GM19324 (cell line): ENCODE measurements at regions not wholly inside any gene's neighbourhood (a gene's known extent, or its start where the extent isn't known, plus 50 kb on each side); places are given as distances from the start of the nearest gene placed in this dataset.
"Not testable (repeated sequence)": the region's sequence is repeated elsewhere in the genome, so short reads cannot be mapped to it uniquely, and the experiment has no call there.

Source experiments
- ATAC-seq: cut with Tn5 transposase; IDR thresholded peaks from one replicate; pipeline ENCODE4 v1.9.1; 2021; ENCODE audit warnings: mild to moderate bottlenecking, moderate library complexity; ENCODE audit not compliant: unreplicated experiment, low FRiP score

DNA sequence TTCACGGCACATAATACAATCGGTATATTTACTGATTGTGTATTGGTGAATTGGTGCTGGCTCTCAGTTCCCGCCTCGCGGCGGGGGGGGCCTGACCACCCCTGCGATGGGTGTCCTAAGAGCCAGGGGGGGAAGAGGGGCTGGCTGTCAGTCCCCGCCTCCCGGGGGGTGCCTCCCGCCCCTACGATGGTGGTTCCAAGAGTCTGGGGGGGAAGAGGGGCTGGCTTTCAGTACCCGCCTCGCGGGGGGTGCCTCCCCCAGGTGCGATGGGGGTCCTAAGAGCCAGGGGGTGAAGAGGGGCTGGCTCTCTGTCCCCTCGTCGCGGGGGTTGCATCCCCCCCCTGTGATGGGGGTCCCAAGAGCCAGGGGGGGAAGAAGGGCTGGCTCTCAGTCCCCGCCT, 2321.8 kb upstream of the PCDH20 start:
- ATAC-seq, result no peak

DNA sequence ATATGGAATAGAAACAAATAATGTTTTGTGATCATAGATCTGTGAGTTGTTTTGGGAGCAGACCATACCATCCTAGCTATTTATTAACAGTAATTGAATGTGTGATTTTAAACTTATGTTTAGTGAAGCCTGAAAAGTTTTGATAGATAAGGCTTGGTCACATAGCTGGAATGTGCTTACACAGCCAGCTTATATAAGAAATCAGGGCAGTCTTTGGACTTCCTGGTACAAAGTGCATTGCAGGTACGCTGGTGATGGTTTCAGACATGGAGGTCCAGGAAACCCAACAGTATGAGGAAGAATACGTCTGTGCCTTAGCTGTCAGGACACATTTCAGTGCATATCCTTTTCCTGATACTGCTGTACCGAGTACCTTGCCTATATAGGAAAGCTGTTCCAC, 2316.2 kb upstream of the PCDH20 start:
- no peak for ATAC-seq

DNA sequence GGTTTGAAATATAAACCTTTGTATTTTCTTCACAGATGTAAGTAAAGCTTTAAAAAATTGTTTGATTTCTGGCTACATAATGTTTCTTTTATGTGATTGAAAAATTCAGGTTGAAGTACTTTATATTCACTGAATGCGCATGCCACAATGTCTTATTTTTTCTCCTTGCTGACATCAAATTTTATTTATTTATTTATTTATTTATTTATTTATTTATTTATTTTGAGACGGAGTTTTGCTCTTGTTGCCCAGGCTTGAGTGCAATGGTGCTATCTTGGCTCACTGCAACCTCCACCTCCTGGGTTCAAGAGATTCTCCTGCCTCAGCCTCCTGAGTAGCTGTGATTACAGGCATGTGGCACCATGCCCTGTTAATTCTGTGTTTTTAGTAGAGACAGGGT, 2296.5 kb upstream of the PCDH20 start:
- ATAC-seq, result not testable (repeated sequence)

- no peak for ATAC-seq
These were observed 2291.1 kb upstream of the PCDH20 start for GRCh38 chr13:63706751-63707150.

DNA sequence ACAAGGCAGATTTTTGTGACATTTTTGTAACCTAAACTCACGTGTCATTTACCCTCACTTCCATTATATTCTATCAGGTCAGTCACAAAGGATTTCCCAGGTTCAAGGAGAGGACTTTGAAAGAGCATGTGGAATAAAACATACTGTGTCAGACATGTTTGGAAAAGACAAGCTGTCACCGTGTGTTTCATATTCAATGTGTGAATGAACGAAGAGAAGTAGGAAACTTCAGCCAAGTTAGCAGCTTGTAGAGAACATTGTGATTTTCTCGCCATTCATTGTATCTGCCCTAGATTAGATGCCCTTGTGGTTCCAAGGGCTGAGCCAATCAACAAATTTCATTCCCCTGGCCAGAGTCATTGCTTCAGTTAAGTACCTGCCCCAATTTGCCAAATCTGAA, 2288.9 kb upstream of the PCDH20 start:
- ATAC-seq, result no peak

GRCh38 chr13:63700350-63700749, 2284.7 kb upstream of the PCDH20 start:
- ATAC-seq, result no peak

DNA sequence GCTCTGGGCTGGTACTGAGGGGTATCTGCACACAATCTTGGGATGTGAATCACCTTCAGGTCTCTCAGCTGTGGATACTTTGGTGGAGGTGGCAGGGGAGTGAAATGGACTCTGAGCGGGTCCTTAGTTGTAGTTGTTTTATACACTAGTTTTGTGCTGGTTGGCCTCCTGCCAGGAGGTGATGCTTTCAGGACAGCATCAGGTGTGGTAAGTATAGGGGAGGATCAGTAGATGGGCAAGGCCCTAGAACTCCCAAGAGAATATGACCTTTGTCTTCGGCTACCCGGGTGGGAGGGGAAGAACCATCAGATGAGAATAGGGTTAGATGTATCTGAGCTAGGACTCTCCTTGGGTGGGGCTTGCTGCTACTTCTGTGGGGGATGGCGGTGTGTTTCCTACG, 2284.3 kb upstream of the PCDH20 start:
- no peak for ATAC-seq

- ATAC-seq, result no peak
These were observed 2280.4 kb upstream of the PCDH20 start for GRCh38 chr13:63696055-63696454.

GRCh38 chr13:63693696-63694095, 2278.0 kb upstream of the PCDH20 start:
- no peak for ATAC-seq

GRCh38 chr13:63691474-63691873, 2275.8 kb upstream of the PCDH20 start:
- no peak for ATAC-seq

DNA sequence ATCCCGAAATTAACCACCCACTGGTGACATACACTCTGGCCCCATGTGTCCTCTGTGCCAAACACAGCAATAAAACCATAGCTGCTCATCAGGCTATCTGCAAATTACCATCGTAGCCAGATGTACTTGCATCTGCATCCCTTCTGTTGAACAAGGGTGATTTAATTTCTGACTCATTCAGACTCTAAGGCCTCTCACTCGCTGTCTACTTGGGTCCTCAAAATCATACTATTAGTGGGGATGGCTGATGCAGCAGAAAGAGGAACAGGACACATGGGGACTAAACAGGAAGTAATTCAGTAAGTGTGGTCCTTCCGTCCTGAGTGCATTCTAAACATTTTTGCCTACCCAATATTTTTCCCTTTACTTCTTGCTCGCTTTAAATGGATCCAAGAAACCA, 2275.0 kb upstream of the PCDH20 start:
- ATAC-seq, result no peak

DNA sequence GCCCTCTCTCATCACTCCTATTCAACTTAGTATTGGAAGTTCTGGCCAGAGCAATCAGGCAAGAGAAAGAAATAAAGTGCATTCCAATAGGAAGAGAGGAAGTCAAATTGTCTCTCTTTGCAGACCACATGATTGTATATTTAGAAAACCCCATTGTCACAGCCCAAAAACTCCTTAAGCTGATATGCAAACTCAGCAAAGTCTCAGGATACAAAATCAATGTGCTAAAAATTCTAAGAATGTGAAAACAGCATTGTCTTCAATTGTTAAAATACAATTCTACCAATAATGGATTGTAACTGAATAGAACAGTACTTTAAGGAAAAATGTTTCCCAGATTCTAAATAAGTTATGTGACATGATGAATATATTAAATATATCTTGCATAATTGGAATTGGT, 2269.2 kb upstream of the PCDH20 start:
- no peak for ATAC-seq

- no peak for ATAC-seq
These were observed 2265.1 kb upstream of the PCDH20 start for GRCh38 chr13:63680704-63681103.

- ATAC-seq, result no peak
These were observed 2255.6 kb upstream of the PCDH20 start for GRCh38 chr13:63671296-63671695.

GRCh38 chr13:63651394-63651793, 2235.7 kb upstream of the PCDH20 start:
- no peak for ATAC-seq

GRCh38 chr13:63643543-63643942, 2227.9 kb upstream of the PCDH20 start:
- no peak for ATAC-seq

- peak; percentile 61 for ATAC-seq
These were observed 2220.8 kb upstream of the PCDH20 start for GRCh38 chr13:63636316-63636993.

DNA sequence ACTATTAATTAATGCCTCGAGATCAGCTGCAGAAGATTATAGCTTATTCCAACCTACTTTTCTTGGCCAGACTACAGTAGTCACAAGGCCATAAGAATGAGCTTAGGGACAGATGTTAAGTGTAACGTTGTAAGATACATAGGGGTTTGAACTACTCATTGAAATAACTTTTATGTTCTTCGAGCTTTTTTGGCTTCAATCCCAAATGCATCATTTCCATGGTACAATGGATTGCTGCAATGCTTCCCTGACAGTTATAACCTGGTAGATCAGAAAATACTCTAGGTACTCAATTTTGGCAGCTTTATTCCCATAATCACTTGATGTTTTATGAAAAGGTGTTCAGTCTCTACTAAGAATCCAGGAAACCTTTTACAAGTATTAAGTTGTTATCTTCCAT, 2216.7 kb upstream of the PCDH20 start:
- no peak for ATAC-seq

DNA sequence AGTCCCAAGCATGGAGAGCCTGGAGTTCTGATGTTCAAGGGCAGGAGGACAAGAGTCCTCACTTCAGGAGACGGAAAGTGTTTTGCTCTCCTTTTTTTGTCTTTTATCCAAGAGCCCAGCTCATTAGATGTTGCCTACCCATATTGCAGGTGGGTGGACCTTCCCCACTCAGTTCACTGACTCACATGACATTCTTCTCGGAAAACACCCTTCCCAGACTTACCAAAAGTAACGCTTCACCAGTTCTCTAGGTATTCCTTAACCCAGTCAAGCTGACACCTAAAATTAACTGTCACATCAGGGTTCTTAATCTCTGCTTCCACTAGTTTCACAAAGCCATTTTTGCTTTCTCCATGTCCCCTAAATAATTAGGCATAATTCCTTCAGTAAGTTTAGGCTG, 2215.4 kb upstream of the PCDH20 start:
- no peak for ATAC-seq

- ATAC-seq, result no peak
These were observed 2213.9 kb upstream of the PCDH20 start for GRCh38 chr13:63629591-63629990.

GRCh38 chr13:63628310-63628709, 2212.7 kb upstream of the PCDH20 start:
- no peak for ATAC-seq

- ATAC-seq, result no peak
These were observed 2210.2 kb upstream of the PCDH20 start for GRCh38 chr13:63625869-63626268.
